Chondrocyte (in vitro differentiated cells): ENCODE measurements at regions not wholly inside any gene's neighbourhood (a gene's known extent, or its start where the extent isn't known, plus 50 kb on each side); places are given as distances from the start of the nearest gene placed in this dataset.

ENCODE experiments used
- DNase-seq: peaks from one replicate; pipeline ENCODE4 v3.0.0; 2021; ENCODE audit warnings: mixed read lengths, low spot score
- H3K27ac Mint-ChIP-seq: one replicate; pipeline ENCODE4 v1.8.0; 2021; ENCODE audit warnings: mild to moderate bottlenecking, moderate library complexity, mixed read lengths; ENCODE audit not compliant: unreplicated experiment
- H3K27me3 Mint-ChIP-seq: 2 replicates; pipeline ENCODE4 v1.8.0; 2021; ENCODE audit warnings: low read depth, mixed read lengths
- H3K36me3 Mint-ChIP-seq: 2 replicates; pipeline ENCODE4 v1.8.0; 2021; ENCODE audit warnings: low read depth, mixed read lengths
- H3K4me1 Mint-ChIP-seq: 2 replicates; pipeline ENCODE4 v1.8.0; 2021; ENCODE audit warnings: low read depth, mild to moderate bottlenecking, mixed read lengths
- H3K4me3 Mint-ChIP-seq: one replicate; pipeline ENCODE4 v1.8.0; 2021; ENCODE audit warnings: mild to moderate bottlenecking, moderate library complexity, mixed read lengths; ENCODE audit not compliant: unreplicated experiment
- H3K9me3 Mint-ChIP-seq: 2 replicates; pipeline ENCODE4 v1.8.0; 2021; ENCODE audit warnings: low read depth, mixed read lengths
- TF ChIP-seq, protein P1 (sequence below): fragments of 200-600 bp; sonication (generic); IDR thresholded peaks from 2 replicates; pipeline ENCODE4 v1.5.0; 2021; ENCODE audit warnings: antibody characterized with exemption, mild to moderate bottlenecking, moderate library complexity

DNA sequence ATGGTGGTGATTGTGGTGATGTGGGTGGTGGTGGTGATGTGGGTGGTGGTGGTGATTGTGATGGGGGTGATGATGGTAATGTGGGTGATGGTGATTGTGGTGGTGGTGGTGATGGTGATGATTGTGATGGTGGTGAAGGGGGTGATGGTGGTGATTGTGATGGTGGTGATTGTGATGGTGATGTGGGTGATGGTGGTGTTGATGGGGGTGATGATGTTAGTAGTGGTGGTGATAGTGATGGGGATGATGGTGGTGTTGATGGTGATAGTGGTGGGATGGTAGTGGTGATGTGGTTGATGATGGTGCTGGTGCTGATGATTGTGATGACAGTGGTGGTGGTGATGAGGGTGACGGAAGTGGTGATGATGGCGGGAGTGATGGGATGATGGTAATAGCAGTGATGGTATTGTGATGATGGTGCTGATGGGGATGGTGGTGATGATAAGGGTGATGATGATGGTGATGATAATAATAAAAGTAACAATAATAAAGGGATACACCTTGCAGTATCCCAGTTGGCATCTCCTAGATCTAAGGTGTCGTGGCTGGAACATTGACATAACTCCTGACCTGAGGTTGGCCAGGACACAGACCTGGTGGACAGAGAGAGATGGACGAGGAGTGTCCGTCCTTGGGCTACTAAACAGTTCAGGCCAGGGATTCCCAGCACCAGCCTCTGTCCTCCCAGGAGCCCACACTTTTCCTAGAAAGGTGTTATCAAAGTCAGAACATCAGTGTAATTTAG, 344.5 kb downstream of the SEC14L1 start:
- Mint-ChIP-seq H3K4me3 (no peak overlapping the region), H3K9me3 (no peaks in the 10 kb centered on the region), H3K4me1 (peaks cover 5% of the 10 kb centered on the region), H3K27me3 (no peaks in the 10 kb centered on the region), H3K27ac (no peak overlapping the region), H3K36me3 (peaks cover 16% of the 10 kb centered on the region)
- TF ChIP-seq, protein P1, sequence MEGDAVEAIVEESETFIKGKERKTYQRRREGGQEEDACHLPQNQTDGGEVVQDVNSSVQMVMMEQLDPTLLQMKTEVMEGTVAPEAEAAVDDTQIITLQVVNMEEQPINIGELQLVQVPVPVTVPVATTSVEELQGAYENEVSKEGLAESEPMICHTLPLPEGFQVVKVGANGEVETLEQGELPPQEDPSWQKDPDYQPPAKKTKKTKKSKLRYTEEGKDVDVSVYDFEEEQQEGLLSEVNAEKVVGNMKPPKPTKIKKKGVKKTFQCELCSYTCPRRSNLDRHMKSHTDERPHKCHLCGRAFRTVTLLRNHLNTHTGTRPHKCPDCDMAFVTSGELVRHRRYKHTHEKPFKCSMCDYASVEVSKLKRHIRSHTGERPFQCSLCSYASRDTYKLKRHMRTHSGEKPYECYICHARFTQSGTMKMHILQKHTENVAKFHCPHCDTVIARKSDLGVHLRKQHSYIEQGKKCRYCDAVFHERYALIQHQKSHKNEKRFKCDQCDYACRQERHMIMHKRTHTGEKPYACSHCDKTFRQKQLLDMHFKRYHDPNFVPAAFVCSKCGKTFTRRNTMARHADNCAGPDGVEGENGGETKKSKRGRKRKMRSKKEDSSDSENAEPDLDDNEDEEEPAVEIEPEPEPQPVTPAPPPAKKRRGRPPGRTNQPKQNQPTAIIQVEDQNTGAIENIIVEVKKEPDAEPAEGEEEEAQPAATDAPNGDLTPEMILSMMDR: no peak
- DNase-seq: no peak

DNA sequence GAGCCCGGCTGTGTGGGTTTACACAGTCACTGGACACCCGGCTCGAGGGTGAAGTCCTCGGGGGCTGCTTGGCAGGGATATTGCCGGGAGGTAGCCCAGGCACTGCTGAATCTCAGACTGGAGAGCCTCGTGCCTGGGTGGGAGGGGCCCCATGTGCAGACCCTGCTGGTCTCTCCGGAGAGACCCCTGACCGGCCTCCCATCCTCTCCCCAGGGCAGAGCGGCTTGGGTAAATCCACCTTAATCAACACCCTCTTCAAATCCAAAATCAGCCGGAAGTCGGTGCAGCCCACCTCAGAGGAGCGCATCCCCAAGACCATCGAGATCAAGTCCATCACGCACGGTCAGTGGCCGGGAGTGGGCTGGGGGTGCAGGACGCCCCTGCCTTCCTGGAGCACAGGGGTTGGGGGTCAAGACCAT, 346.5 kb downstream of the SEC14L1 start:
- TF ChIP-seq, protein P1: no peak
- Mint-ChIP-seq H3K27me3 (no peaks in the 10 kb centered on the region), H3K4me3 (no peak overlapping the region), H3K36me3 (peaks cover 17% of the 10 kb centered on the region), H3K9me3 (no peaks in the 10 kb centered on the region), H3K27ac (no peak overlapping the region), H3K4me1 (no peaks in the 10 kb centered on the region)
- DNase-seq: peak; percentile 90

DNA sequence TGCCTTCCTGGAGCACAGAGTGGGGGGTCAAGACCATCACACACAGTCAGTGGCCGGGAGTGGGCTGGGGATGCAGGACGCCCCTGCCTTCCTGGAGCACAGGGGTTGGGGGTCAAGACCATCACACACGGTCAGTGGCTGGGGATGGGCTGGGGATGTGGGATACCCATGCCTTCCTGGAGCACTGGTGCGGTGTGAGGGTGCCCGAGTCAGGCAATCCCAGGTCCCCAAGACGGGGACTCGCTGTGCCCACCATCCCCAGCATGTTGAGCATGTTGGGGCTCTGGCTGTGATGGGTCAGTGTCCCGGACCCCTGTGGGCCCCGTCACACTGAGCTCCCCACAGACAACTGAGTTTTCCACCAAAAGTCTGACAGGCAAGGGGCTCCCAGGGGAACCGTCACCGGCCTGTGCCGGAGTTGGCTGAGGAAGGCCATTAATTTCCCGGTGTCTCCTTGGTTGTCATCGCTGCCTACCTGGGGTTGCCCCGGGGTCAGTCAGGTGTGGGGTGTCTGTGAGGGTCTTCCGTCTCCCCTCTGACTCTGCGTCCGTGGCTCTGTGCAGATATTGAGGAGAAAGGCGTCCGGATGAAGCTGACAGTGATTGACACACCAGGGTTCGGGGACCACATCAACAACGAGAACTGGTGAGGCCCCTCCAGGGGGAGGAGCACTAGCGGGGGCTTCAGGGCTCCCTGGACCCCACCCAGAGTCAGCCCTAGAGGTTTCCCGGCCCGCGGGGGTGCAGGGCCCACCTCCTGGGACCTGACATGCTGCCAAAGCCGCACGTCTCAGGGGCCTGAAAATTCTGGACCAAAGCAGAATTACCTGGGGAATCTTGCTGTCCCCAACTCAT, 347.1 kb downstream of the SEC14L1 start:
- no peak overlapping the region for H3K27ac Mint-ChIP-seq
- no peaks in the 10 kb centered on the region for H3K9me3 Mint-ChIP-seq
- peak; percentile 87 for DNase-seq
- TF ChIP-seq, protein P1: no peak
- H3K36me3 Mint-ChIP-seq: peaks cover 17% of the 10 kb centered on the region
- H3K4me1 Mint-ChIP-seq: no peaks in the 10 kb centered on the region
- H3K4me3 Mint-ChIP-seq: no peak overlapping the region
- H3K27me3 Mint-ChIP-seq: no peaks in the 10 kb centered on the region

DNA sequence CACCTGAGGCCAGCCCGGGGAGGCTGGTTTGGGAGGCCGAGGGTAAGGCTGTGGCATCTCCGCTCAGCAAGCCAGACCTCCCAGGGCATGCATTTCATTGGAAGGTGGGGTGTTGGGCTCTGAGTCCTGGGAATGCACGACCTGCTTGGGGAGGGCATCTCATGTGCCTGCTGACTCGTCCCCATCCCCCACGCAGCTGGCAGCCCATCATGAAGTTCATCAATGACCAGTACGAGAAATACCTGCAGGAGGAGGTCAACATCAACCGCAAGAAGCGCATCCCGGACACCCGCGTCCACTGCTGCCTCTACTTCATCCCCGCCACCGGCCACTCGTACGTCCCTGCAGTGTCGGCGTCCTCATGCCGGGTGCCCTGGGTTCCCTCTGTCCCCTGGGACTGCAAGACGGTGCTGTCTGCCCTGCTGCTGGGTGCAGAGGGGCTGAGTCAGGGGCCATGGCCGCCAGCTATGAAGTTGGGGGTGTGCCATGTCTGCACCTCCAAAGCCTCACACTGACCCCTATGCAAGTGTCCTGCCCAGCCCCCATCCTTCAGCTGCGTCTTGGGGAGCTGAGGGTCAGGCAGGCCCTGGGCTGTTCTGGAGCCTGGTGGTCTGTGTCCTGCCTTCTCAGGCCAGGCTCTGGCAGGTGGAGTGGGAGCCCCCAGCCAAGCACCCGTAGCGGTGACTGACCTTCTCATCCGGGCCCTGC, 347.9 kb downstream of the SEC14L1 start:
- Mint-ChIP-seq H3K36me3 (peaks cover 19% of the 10 kb centered on the region), H3K27me3 (no peaks in the 10 kb centered on the region), H3K27ac (no peak overlapping the region), H3K4me1 (no peaks in the 10 kb centered on the region), H3K9me3 (no peaks in the 10 kb centered on the region), H3K4me3 (no peak overlapping the region)
- TF ChIP-seq, protein P1: no peak
- peak; percentile 90 for DNase-seq
